CD14-positive monocyte (primary cell): ENCODE measurements at regions not wholly inside any gene's neighbourhood (a gene's known extent, or its start where the extent isn't known, plus 50 kb on each side); places are given as distances from the start of the nearest gene placed in this dataset.

ENCODE experiments used
- DNase-seq, 3 donors: peaks; one replicate each; pipeline ENCODE4 v3.0.0-alpha.2; 2011 to 2022
- H2AFZ ChIP-seq: 2 replicates; pipeline ENCODE4 v1.6.0; 2012; ENCODE audit warnings: mild to moderate bottlenecking, low read depth, low read length, inconsistent platforms; ENCODE audit not compliant: insufficient read depth, poor library complexity, severe bottlenecking
- H3K27ac ChIP-seq, 2 donors: 1 replicate in 1 of 2; 2 replicates in 1 of 2; pipeline ENCODE4 v1.5.1; 2012 to 2013; ENCODE audit warnings: low read length in 2 of 2, control low read depth in 1 of 2, inconsistent platforms in 1 of 2, low read depth in 1 of 2, mild to moderate bottlenecking in 1 of 2
- H3K27me3 ChIP-seq, 2 donors: one replicate each; pipeline versions ENCODE4 v1.6.0 to v1.6.1; 2011 to 2013; ENCODE audit warnings: low read length in 2 of 2; ENCODE audit not compliant: control insufficient read depth in 2 of 2, insufficient read depth in 2 of 2
- H3K36me3 ChIP-seq, 2 donors: replicated peaks in 1 of 2; 1 replicate in 1 of 2; 2 replicates in 1 of 2; pipeline versions ENCODE4 v1.5.1 to v1.6.1; 2012 to 2013; ENCODE audit warnings: low read length in 2 of 2, control low read depth in 1 of 2, inconsistent platforms in 1 of 2, mild to moderate bottlenecking in 1 of 2; ENCODE audit not compliant: insufficient read depth in 2 of 2, control insufficient read depth in 1 of 2
- H3K4me1 ChIP-seq, 2 donors: 1 replicate in 1 of 2; 2 replicates in 1 of 2; pipeline versions ENCODE4 v1.5.1 to v1.6.1; 2012 to 2013; ENCODE audit warnings: low read length in 2 of 2, control low read depth in 1 of 2, inconsistent platforms in 1 of 2, mild to moderate bottlenecking in 1 of 2, moderate library complexity in 1 of 2; ENCODE audit not compliant: insufficient read depth in 2 of 2, control insufficient read depth in 1 of 2
- H3K4me2 ChIP-seq: replicated peaks from 2 replicates; pipeline ENCODE3; 2012; ENCODE audit warnings: low read length, moderate library complexity, mild to moderate bottlenecking; ENCODE audit not compliant: poor library complexity, severe bottlenecking; ENCODE audit errors: extremely low read depth
- H3K4me3 ChIP-seq, 3 experiments: fragments of 200-600 bp in 1 of 3; sonication (generic) in 1 of 3; replicated peaks in 1 of 3; 1 replicate in 2 of 3; 2 replicates in 1 of 3; pipeline ENCODE4 v1.5.1; 2011 to 2013; ENCODE audit warnings: low read length in 3 of 3, mild to moderate bottlenecking in 3 of 3, control low read depth in 2 of 3, low read depth in 2 of 3, inconsistent platforms in 1 of 3, moderate library complexity in 1 of 3
- H3K79me2 ChIP-seq: 2 replicates; pipeline ENCODE4 v1.6.0; 2012; ENCODE audit warnings: mild to moderate bottlenecking, control low read depth, inconsistent platforms, low read length, moderate library complexity; ENCODE audit not compliant: insufficient read depth
- H3K9ac ChIP-seq: 2 replicates; pipeline ENCODE4 v1.6.0; 2017; ENCODE audit warnings: low read length, mild to moderate bottlenecking; ENCODE audit not compliant: insufficient read depth, poor library complexity, severe bottlenecking
- H3K9me3 ChIP-seq, 2 donors: replicated peaks in 1 of 2; 1 replicate in 1 of 2; 2 replicates in 1 of 2; pipeline versions ENCODE4 v1.5.1 to v1.6.1; 2012 to 2013; ENCODE audit warnings: low read length in 2 of 2, control low read depth in 1 of 2; ENCODE audit not compliant: control insufficient read depth in 1 of 2, insufficient read depth in 1 of 2
- H4K20me1 ChIP-seq: 2 replicates; pipeline ENCODE4 v1.6.0; 2012; ENCODE audit warnings: mild to moderate bottlenecking, low read length, control low read depth, moderate library complexity; ENCODE audit not compliant: insufficient read depth
- H3K27ac Mint-ChIP-seq, 7 donors: one replicate each; pipeline ENCODE4 v1.8.0; 2020; ENCODE audit warnings: mild to moderate bottlenecking in 7 of 7, mixed read lengths in 7 of 7, moderate library complexity in 6 of 7, inconsistent platforms in 2 of 7
- H3K27me3 Mint-ChIP-seq, 3 donors: one replicate each; pipeline ENCODE4 v1.8.0; 2021 to 2022; ENCODE audit warnings: low read depth in 3 of 3, mild to moderate bottlenecking in 3 of 3, mixed read lengths in 3 of 3, moderate library complexity in 3 of 3, inconsistent platforms in 1 of 3
- H3K36me3 Mint-ChIP-seq, 2 donors: one replicate each; pipeline ENCODE4 v1.8.0; 2020; ENCODE audit warnings: mixed read lengths in 2 of 2, inconsistent platforms in 1 of 2, mild to moderate bottlenecking in 1 of 2
- H3K4me1 Mint-ChIP-seq: one replicate; pipeline ENCODE4 v1.8.0; 2020; ENCODE audit warnings: mild to moderate bottlenecking, mixed read lengths
- H3K4me3 Mint-ChIP-seq, 2 donors: one replicate each; pipeline ENCODE4 v1.8.0; 2020; ENCODE audit warnings: mild to moderate bottlenecking in 2 of 2, mixed read lengths in 2 of 2, moderate library complexity in 1 of 2
- H3K9me3 Mint-ChIP-seq, 7 donors: one replicate each; pipeline ENCODE4 v1.8.0; 2020 to 2022; ENCODE audit warnings: mixed read lengths in 7 of 7, mild to moderate bottlenecking in 6 of 7, moderate library complexity in 6 of 7, inconsistent platforms in 2 of 7
- WGBS: methylation state at CpG from one replicate; pipeline ENCODE4 v1.1.5; 2013; ENCODE audit warnings: missing lambda C conversion rate; ENCODE audit not compliant: insufficient coverage; 5-methylcytosine and 5-hydroxymethylcytosine counted together
- intact Hi-C, 2 donors: fragments of 100-400 bp; cut with micrococcal nuclease; formaldehyde crosslinking; loops; one replicate each; pipeline versions ENCODE4 v1.15.0 to v1.15.1; 2023
- TF ChIP-seq, protein P1 (sequence below): fragments of 200-600 bp; IDR thresholded peaks from one replicate; pipeline ENCODE4 v1.8.0; 2022; ENCODE audit warnings: antibody characterized with exemption, mild to moderate bottlenecking

DNA sequence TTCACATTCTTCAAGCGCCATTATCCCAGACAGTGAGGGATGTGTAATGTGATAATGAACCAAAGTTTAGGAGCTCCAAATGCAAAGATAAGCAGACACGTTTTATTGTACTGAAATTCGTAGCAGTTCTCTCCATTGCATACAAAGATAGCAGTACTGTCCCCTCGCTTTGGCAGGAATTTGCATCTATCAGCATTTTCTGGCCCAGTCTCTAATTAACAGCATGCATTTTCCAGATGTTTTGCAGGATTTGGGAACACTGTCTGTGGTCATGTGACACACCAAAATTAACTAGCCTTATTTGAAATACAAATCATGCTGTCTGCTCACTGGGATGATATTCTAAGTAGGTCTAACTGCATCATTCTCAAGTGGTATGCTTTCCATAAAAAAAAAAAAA, 235.9 kb upstream of the TRPM3 start:
- H3K27ac Mint-ChIP-seq: no peak overlapping the region
- Histone ChIP-seq H3K36me3 (no peaks in the 10 kb centered on the region), H2AFZ (no peak overlapping the region), H3K9me3 (no peaks in the 10 kb centered on the region), H3K4me2 (no peak overlapping the region), H3K27me3 (no peaks in the 10 kb centered on the region), H3K79me2 (no peaks in the 10 kb centered on the region), H3K9ac (no peak overlapping the region), H4K20me1 (no peaks in the 10 kb centered on the region), H3K4me1 (no peaks in the 10 kb centered on the region), H3K4me3 (no peak overlapping the region), H3K27ac (no peak overlapping the region)
- DNase-seq: no peak
- intact Hi-C loops: no loop called here
- H3K36me3 Mint-ChIP-seq: no peaks in the 10 kb centered on the region
- no peak overlapping the region for H3K4me3 Mint-ChIP-seq
- H3K27me3 Mint-ChIP-seq: peaks cover 0 to 2% (median 0%) of the 10 kb centered on the region in 3 donors
- H3K4me1 Mint-ChIP-seq: no peaks in the 10 kb centered on the region
- H3K9me3 Mint-ChIP-seq: no peaks in the 10 kb centered on the region
- TF ChIP-seq, protein P1, sequence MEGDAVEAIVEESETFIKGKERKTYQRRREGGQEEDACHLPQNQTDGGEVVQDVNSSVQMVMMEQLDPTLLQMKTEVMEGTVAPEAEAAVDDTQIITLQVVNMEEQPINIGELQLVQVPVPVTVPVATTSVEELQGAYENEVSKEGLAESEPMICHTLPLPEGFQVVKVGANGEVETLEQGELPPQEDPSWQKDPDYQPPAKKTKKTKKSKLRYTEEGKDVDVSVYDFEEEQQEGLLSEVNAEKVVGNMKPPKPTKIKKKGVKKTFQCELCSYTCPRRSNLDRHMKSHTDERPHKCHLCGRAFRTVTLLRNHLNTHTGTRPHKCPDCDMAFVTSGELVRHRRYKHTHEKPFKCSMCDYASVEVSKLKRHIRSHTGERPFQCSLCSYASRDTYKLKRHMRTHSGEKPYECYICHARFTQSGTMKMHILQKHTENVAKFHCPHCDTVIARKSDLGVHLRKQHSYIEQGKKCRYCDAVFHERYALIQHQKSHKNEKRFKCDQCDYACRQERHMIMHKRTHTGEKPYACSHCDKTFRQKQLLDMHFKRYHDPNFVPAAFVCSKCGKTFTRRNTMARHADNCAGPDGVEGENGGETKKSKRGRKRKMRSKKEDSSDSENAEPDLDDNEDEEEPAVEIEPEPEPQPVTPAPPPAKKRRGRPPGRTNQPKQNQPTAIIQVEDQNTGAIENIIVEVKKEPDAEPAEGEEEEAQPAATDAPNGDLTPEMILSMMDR: no peak
- 80% methylated on average over 1 of the region's 4 CpGs for WGBS

DNA sequence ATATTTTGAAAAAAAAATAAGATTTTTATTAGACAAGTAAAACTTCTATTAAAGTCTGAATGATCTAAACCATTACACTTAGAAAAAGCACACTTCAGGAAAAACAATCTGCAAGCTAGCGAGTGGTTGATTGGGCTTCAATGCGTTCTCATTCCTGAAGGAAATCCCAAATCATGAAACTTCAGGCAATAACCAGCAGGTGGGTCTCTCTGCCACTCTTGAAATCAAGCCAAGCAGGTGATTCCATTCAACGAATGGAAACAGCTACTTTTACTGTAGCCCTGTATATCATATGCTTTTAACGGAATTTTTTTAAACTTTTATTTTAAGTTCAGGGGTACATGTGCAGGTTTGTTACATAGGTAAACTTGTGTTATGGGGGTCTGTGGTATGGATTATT, 234.5 kb upstream of the TRPM3 start:
- H3K9me3 ChIP-seq: no peaks in the 10 kb centered on the region
- H4K20me1 ChIP-seq: no peaks in the 10 kb centered on the region
- Mint-ChIP-seq H3K27ac (no peak overlapping the region), H3K27me3 (peaks cover 0 to 2% (median 0%) of the 10 kb centered on the region in 3 donors), H3K9me3 (no peaks in the 10 kb centered on the region), H3K4me3 (no peak overlapping the region), H3K36me3 (no peaks in the 10 kb centered on the region), H3K4me1 (no peaks in the 10 kb centered on the region)
- DNase-seq: no peak
- 92% methylated on average over 2 of the region's 4 CpGs for WGBS
- intact Hi-C loops: no loop called here
- no peak overlapping the region for H3K27ac ChIP-seq
- H3K27me3 ChIP-seq: no peaks in the 10 kb centered on the region
- no peaks in the 10 kb centered on the region for H3K79me2 ChIP-seq
- H3K36me3 ChIP-seq: no peaks in the 10 kb centered on the region
- no peak overlapping the region for H3K4me3 ChIP-seq
- H3K4me2 ChIP-seq: no peak overlapping the region
- H3K4me1 ChIP-seq: no peaks in the 10 kb centered on the region
- no peak overlapping the region for H2AFZ ChIP-seq
- TF ChIP-seq, protein P1: no peak
- H3K9ac ChIP-seq: no peak overlapping the region
